ENCODE measurements at regions not wholly inside any gene's neighbourhood (a gene's known extent, or its start where the extent isn't known, plus 50 kb on each side); places are given as distances from the start of the nearest gene placed in this dataset.

DNA sequence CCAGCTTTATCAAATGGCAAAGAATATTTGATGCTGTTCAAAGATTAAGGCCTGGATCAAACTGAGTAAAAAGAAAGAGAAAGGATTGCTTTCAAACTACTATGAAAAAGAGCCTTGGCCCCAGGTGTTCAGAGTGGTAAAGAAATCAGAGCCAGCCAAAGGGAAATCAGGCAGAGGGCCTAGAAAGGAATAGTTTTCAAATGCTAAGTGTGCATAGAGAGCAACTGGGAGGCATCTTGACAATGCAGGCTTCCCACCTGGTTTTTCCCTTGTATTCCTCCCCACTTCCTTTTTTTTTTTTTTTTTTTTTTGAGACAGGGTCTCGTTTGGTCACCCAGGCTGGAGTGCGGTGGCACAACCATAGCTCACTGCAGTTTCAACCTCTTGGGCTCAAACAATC lies 340.2 kb upstream of the ADAMTS9 start:
- no peaks in the 10 kb centered on the region for H3K4me1 Mint-ChIP-seq
- DNase-seq (no peak), ATAC-seq (no peak)
- no peak overlapping the region for H3K27ac Mint-ChIP-seq
- peaks cover 19% of the 10 kb centered on the region for H3K9me3 Mint-ChIP-seq (ENCODE audit: low read depth)
- ChIA-PET POLR2A (no interaction called here), CTCF (no interaction called here)
- H3K36me3 Mint-ChIP-seq (ENCODE audit: low read depth) = no peaks in the 10 kb centered on the region
- intact Hi-C loops (cut with DNase I, micrococcal nuclease) = no loop called here
- H3K27me3 Mint-ChIP-seq = no peaks in the 10 kb centered on the region
- no peak overlapping the region for H3K4me3 Mint-ChIP-seq

DNA sequence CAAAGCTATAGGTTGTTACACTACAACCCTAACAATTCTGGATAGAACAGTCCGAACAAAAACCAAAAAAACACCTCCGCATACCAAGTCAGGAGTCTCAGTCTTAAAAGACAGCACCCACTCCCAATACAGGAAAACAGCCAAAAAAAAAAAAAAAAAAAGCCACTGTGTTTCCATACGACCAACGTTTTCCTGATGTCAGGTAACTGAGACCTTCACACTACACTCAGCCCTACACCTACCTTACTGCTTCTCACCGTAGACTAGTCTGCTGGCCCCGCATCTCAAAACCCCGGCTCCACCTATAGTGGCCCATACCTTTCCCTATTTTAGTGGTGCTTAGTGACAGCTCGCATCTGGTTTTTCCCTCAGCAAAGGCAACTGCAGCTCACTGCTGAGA lies 339.5 kb upstream of the ADAMTS9 start:
- POLR2A ChIA-PET = no interaction called here
- Mint-ChIP-seq H3K27ac (no peak overlapping the region), H3K36me3 (ENCODE audit: low read depth) (no peaks in the 10 kb centered on the region), H3K9me3 (ENCODE audit: low read depth) (peaks cover 17% of the 10 kb centered on the region), H3K4me1 (no peaks in the 10 kb centered on the region), H3K4me3 (no peak overlapping the region), H3K27me3 (no peaks in the 10 kb centered on the region)
- intact Hi-C loops (cut with DNase I, micrococcal nuclease) = no loop called here
- CTCF ChIA-PET = no interaction called here
- no peak for DNase-seq
- ATAC-seq = no peak

DNA sequence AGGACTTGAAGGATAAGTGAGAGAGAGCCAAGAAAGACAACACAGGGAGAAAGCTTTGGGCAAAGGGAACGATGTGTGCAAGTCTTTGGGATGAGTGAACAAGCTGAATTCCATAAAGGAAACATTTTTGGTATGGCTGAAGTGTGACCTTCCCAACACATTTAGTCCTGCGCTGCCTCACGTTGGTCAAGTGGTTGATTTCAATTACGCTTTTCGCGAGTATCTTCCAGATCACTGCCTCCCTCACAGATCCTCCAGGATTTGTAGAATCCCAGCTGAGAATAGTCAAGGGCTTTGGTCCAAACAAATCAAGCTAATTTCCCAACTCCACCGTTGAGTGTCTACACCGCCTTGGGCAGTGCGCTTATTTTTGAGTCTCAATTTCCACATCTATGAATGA lies 338.4 kb upstream of the ADAMTS9 start:
- H3K27ac Mint-ChIP-seq = no peak overlapping the region
- H3K4me3 Mint-ChIP-seq = no peak overlapping the region
- H3K9me3 Mint-ChIP-seq (ENCODE audit: low read depth) = peaks cover 17% of the 10 kb centered on the region
- POLR2A ChIA-PET = no interaction called here
- CTCF ChIA-PET = no interaction called here
- H3K36me3 Mint-ChIP-seq (ENCODE audit: low read depth) = no peaks in the 10 kb centered on the region
- no peak for ATAC-seq
- no peaks in the 10 kb centered on the region for H3K27me3 Mint-ChIP-seq
- intact Hi-C loops (cut with DNase I, micrococcal nuclease) = no loop called here
- no peak for DNase-seq
- H3K4me1 Mint-ChIP-seq = no peaks in the 10 kb centered on the region

DNA sequence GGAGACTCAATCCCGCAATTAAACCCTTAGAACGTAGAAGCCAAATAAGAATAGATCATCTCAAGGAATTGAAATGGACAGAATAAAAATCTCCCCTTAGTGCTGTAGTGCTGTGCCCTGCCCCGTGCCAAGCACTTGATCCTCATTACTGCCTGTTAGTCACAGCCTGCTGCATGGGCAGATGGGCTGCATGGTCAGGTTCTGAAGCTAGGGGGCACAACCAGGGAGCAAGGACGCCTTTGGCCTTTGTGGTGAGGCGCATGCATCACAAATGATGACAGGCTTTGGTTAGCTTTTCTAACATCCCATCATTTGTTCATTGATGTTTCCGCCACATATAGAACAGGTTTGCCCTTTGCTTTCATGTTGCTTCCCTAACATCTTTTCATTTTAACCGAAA lies 336.3 kb upstream of the ADAMTS9 start:
- Mint-ChIP-seq H3K9me3 (ENCODE audit: low read depth) (peaks cover 6% of the 10 kb centered on the region), H3K27ac (no peak overlapping the region)

DNA sequence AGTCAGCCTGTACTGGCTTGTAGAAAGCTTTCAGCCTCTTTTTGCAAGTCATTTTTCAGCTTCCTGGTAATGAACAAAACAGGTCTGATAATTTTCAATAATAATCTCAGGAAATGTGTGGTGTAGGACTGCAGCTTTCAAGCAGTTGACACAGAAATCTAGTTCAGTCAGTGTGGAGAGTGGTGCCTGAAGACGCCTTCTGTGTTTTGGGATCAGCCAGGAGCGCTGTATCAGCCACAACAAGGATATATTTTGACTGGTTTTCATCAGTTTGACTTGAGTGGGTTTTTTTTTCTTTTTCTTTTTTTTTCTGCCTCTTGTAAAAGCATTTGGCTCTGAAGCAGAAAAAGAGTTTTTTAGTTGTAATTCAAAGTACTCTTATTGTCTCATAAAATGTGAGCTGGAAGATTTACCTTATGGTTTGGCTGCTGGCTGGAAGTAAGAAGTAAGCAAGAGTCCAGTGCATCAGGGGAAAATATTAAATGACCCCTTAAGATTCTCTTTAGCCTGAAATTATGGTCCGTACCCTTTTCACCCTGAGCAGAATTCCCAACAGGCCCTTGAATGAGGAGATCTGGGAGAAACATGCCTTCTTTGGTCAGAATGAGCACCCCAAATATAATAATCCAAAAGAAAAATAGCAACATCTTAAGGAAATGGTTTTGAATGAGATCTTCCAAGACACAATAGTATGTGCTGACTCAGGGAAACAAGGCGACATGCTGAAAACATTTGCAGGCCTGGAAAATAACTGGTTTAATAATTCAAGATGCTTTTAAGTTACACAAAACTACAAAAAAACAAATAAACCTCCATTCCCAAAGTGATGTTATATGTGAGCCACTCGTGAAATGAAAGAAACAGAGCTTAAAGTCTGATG lies 332.7 kb upstream of the ADAMTS9 start:
- DNase-seq (no peak), ATAC-seq (no peak)
- H3K27ac Mint-ChIP-seq = no peak overlapping the region
- no peak overlapping the region for H3K4me3 Mint-ChIP-seq
- no peaks in the 10 kb centered on the region for H3K27me3 Mint-ChIP-seq
- POLR2A ChIA-PET = no interaction called here
- intact Hi-C loops (cut with DNase I, micrococcal nuclease) = no loop called here
- H3K9me3 Mint-ChIP-seq (ENCODE audit: low read depth) = no peaks in the 10 kb centered on the region
- H3K36me3 Mint-ChIP-seq (ENCODE audit: low read depth) = no peaks in the 10 kb centered on the region
- H3K4me1 Mint-ChIP-seq = no peaks in the 10 kb centered on the region
- CTCF ChIA-PET = interaction anchor here (0.6 kb wide), 1 partner anchor 514 kb away, joined by 3 read pairs; no protein-coding TSS in a partner anchor

More for the DNA sequence above, 336.3 kb upstream of the ADAMTS9 start:
- DNase-seq (no peak), ATAC-seq (no peak)
- CTCF ChIA-PET = no interaction called here
- intact Hi-C loops (cut with DNase I, micrococcal nuclease) = no loop called here
- Mint-ChIP-seq H3K27me3 (no peaks in the 10 kb centered on the region), H3K4me1 (no peaks in the 10 kb centered on the region), H3K36me3 (ENCODE audit: low read depth) (no peaks in the 10 kb centered on the region), H3K4me3 (no peak overlapping the region)
- POLR2A ChIA-PET = no interaction called here

DNA sequence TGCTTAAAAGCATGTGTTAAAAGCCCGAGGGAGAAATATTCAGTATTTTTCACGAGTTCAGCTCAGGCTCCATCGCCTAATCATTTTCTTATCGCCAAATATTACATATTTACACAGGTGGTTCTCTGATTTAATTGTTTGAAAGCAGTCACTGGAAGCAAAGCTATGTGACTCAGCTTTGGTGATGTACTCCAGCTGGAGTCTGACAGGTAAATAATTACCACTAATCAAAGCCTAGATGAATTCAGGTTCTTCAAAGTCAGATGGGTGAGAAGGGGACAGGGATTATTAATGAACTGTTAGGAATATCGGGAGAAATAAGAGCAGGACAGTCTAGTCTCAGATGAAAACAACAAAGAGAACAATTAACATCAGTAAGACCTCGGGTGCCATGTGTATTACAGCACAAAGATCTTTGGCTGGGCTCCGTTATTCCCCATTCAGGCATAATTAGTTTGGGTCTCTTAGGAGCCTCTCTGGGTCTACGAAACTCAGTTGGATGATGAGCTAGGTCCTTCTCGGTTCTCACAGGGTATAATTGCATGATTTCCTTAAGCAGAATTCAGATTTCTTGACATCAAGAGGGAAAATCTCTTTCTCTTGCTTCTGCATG lies 331.7 kb upstream of the ADAMTS9 start:
- ATAC-seq = no peak
- intact Hi-C loops (cut with DNase I, micrococcal nuclease) = no loop called here
- no peaks in the 10 kb centered on the region for H3K27me3 Mint-ChIP-seq
- peaks cover 2% of the 10 kb centered on the region for H3K9me3 Mint-ChIP-seq (ENCODE audit: low read depth)
- H3K27ac Mint-ChIP-seq = no peak overlapping the region
- no peaks in the 10 kb centered on the region for H3K4me1 Mint-ChIP-seq
- no peak for DNase-seq
- H3K36me3 Mint-ChIP-seq (ENCODE audit: low read depth) = no peaks in the 10 kb centered on the region
- POLR2A ChIA-PET = no interaction called here
- CTCF ChIA-PET = interaction anchor here (0.6 kb wide), 1 partner anchor 515 kb away, joined by 3 read pairs; no protein-coding TSS in a partner anchor
- H3K4me3 Mint-ChIP-seq = no peak overlapping the region

DNA sequence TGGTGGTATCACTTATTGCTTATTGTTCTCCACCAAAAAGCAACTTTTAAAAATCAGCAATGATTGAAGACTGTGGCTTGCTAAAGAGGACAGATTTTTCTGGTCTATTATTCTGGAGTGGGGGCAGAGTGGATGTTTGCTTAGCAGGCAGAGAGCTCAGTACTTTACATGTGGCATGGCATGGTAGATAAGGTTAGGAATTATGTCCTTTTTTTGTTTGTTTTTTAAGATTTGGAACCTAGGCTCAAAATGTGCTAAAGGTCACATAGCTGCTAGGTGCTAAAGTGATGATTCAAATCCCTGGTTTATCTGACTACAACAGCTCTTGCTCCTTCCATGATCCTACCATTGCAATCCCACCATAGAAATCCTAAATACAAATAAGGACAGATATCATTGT lies 331.0 kb upstream of the ADAMTS9 start:
- H3K4me3 Mint-ChIP-seq = no peak overlapping the region
- ChIA-PET POLR2A (no interaction called here), CTCF (no interaction called here)
- no peak for ATAC-seq
- no peak for DNase-seq
- H3K27ac Mint-ChIP-seq = no peak overlapping the region
- no peaks in the 10 kb centered on the region for H3K27me3 Mint-ChIP-seq
- no peaks in the 10 kb centered on the region for H3K36me3 Mint-ChIP-seq (ENCODE audit: low read depth)
- intact Hi-C loops (cut with DNase I, micrococcal nuclease) = no loop called here
- H3K9me3 Mint-ChIP-seq (ENCODE audit: low read depth) = peaks cover 2% of the 10 kb centered on the region
- no peaks in the 10 kb centered on the region for H3K4me1 Mint-ChIP-seq

DNA sequence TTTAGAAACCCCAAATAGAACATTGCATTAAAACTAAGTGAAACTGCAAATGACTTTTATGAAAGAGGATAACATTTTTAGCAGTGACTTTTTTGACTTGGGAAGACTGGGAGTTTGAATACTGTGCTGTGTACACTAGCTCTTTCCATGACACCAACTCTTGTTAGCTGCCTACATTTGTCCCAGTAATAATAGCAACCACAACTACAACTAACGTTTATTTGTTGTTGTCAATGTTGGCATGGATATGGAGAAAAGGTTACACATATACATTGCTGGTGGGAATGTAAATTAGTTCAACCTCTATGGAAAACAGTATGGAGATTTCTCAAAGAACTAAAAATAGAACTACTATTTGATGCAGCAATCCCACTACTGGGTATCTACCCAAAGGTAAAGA lies 329.6 kb upstream of the ADAMTS9 start:
- Mint-ChIP-seq H3K27ac (no peak overlapping the region), H3K4me1 (no peaks in the 10 kb centered on the region)
- no peak for ATAC-seq

DNA sequence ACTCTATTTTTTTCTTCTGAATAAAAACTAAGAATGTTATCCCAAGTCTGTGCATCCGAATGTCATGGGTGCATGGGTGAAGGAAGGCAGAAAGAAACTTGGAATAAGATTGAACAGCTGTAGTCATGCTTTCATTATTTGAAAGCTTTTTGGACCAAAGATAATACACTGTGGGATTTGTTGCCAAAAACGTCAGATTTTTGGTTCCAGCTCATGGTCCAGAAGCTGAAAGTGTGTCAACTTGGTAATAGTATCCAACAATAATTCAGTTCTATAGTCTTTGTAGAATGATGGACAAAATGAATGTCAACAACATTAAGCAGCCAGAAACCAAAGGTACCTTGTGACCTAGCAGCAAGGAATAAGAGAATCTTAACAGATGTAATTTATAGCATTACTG lies 327.9 kb upstream of the ADAMTS9 start:
- H3K4me1 Mint-ChIP-seq = no peaks in the 10 kb centered on the region
- H3K27ac Mint-ChIP-seq = no peak overlapping the region
- peaks cover 8% of the 10 kb centered on the region for H3K9me3 Mint-ChIP-seq (ENCODE audit: low read depth)
- H3K27me3 Mint-ChIP-seq = no peaks in the 10 kb centered on the region
- POLR2A ChIA-PET = no interaction called here
- no peak for DNase-seq
- ATAC-seq = no peak
- intact Hi-C loops (cut with DNase I, micrococcal nuclease) = no loop called here
- no peak overlapping the region for H3K4me3 Mint-ChIP-seq
- CTCF ChIA-PET = no interaction called here
- H3K36me3 Mint-ChIP-seq (ENCODE audit: low read depth) = no peaks in the 10 kb centered on the region

More for the DNA sequence above, 329.6 kb upstream of the ADAMTS9 start:
- intact Hi-C loops (cut with DNase I, micrococcal nuclease) = no loop called here
- no peak for DNase-seq
- no peaks in the 10 kb centered on the region for H3K36me3 Mint-ChIP-seq (ENCODE audit: low read depth)
- peaks cover 8% of the 10 kb centered on the region for H3K9me3 Mint-ChIP-seq (ENCODE audit: low read depth)
- H3K27me3 Mint-ChIP-seq = no peaks in the 10 kb centered on the region
- CTCF ChIA-PET = no interaction called here
- POLR2A ChIA-PET = no interaction called here
- no peak overlapping the region for H3K4me3 Mint-ChIP-seq

DNA sequence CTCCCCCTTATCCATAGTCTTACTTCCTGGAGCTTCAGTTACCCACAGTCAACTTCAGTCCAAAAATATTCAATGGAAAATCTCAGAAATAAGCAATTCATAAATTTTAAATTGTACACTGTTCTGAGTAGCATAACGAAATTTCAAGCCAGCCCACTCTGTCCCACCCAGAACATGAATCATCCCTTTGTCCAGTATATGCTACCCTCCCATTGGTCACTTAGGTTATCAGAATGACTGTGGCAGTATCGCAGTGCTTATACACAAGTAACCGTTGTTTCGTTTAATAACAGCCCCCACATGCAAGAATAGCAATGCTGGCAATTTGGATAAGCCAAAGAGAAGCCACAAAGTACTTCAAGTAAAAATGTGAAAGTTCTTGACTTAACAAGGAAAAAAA lies 325.3 kb upstream of the ADAMTS9 start:
- no peak overlapping the region for H3K27ac Mint-ChIP-seq
- intact Hi-C loops (cut with DNase I, micrococcal nuclease) = no loop called here
- ATAC-seq = no peak
- DNase-seq = no peak
- no peaks in the 10 kb centered on the region for H3K27me3 Mint-ChIP-seq
- no peak overlapping the region for H3K4me3 Mint-ChIP-seq
- no peaks in the 10 kb centered on the region for H3K4me1 Mint-ChIP-seq
- ChIA-PET POLR2A (no interaction called here), CTCF (no interaction called here)
- peaks cover 8% of the 10 kb centered on the region for H3K9me3 Mint-ChIP-seq (ENCODE audit: low read depth)
- H3K36me3 Mint-ChIP-seq (ENCODE audit: low read depth) = no peaks in the 10 kb centered on the region

DNA sequence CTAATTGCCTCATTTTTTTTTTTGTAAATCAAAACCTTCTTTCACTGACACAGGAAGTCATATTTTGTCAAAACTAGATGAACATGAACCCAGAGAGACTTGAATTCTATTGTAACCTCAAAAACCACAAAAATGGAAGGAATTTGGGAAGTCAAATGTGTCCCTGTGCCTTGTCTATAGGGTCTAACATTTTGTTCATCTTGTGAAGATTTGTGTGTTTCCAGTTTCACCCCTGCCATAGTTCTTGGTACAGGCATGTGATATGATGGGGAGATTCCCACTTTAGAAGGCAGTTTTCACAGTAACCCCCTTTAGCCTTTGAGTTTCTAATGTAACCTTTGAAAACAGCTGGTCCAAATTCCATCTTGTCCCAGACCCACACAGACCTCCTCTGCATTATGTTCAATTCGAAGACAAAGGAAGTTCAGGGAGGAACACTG lies 318.5 kb upstream of the ADAMTS9 start:
- Mint-ChIP-seq H3K4me1 (no peaks in the 10 kb centered on the region), H3K9me3 (ENCODE audit: low read depth) (peaks cover 2% of the 10 kb centered on the region), H3K36me3 (ENCODE audit: low read depth) (no peaks in the 10 kb centered on the region), H3K4me3 (no peak overlapping the region), H3K27ac (no peak overlapping the region), H3K27me3 (no peaks in the 10 kb centered on the region)
- DNase-seq (no peak), ATAC-seq (no peak)
- CTCF ChIA-PET = no interaction called here
- POLR2A ChIA-PET = no interaction called here
- intact Hi-C loops (cut with DNase I, micrococcal nuclease) = no loop called here

DNA sequence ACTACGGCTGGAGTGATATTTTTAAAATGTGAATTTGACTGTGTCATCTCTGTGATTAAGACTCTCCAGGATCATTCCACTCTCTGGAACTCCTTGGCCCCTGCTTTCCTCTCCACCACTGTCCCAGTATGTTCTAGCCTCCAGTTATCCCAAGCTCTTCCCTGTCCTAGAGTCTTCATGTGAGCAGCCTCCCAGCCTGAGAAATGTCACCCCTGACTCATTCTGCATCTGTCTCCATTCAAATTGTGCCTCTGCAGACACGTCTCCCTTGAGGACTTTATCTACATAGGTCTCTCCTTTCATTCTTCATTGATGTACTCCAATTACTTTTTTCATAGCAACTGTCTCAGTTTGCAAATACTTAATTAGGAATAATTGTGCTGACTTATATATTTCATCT lies 317.7 kb upstream of the ADAMTS9 start:
- ATAC-seq = no peak

More for the DNA sequence above, 317.7 kb upstream of the ADAMTS9 start:
- CTCF ChIA-PET = no interaction called here
- POLR2A ChIA-PET = no interaction called here
- intact Hi-C loops (cut with DNase I, micrococcal nuclease) = no loop called here
- Mint-ChIP-seq H3K36me3 (ENCODE audit: low read depth) (no peaks in the 10 kb centered on the region), H3K27ac (no peak overlapping the region), H3K9me3 (ENCODE audit: low read depth) (peaks cover 3% of the 10 kb centered on the region), H3K27me3 (no peaks in the 10 kb centered on the region), H3K4me3 (no peak overlapping the region), H3K4me1 (no peaks in the 10 kb centered on the region)
- no peak for DNase-seq
